Right lobe of liver (tissue), 6 donors: ENCODE measurements at regions not wholly inside any gene's neighbourhood (a gene's known extent, or its start where the extent isn't known, plus 50 kb on each side); places are given as distances from the start of the nearest gene placed in this dataset.

ENCODE experiments used
- ATAC-seq, 4 donors: fragments of 200-7000 bp; cut with Tn5 transposase; one replicate each; pipeline ENCODE4 v1.9.1; 2020; ENCODE audit warnings: mild to moderate bottlenecking in 4 of 4, moderate library complexity in 4 of 4
- DNase-seq, 3 donors: peaks; one replicate each; pipeline ENCODE4 v3.0.0-alpha.2; 2020
- H3K27ac ChIP-seq, 3 donors: fragments of 200-600 bp; one replicate each; pipeline ENCODE4 v1.8.0; 2022
- H3K27me3 ChIP-seq, 2 donors: fragments of 200-600 bp; one replicate each; pipeline ENCODE4 v1.8.0; 2022
- H3K36me3 ChIP-seq, 4 donors: fragments of 200-600 bp; sonication (generic) in 1 of 4; one replicate each; pipeline versions ENCODE4 v1.5.1 to v1.8.0; 2017 to 2022; ENCODE audit warnings: control low read depth in 1 of 4
- H3K4me1 ChIP-seq, 4 donors: fragments of 200-600 bp; sonication (generic) in 1 of 4; one replicate each; pipeline versions ENCODE4 v1.5.1 to v1.8.0; 2017 to 2022; ENCODE audit warnings: control low read depth in 1 of 4
- H3K4me3 ChIP-seq, 3 donors: fragments of 200-600 bp; one replicate each; pipeline ENCODE4 v1.8.0; 2022
- H3K9me3 ChIP-seq, 4 donors: fragments of 200-600 bp; sonication (generic) in 1 of 4; one replicate each; pipeline versions ENCODE4 v1.5.1 to v1.8.0; 2017 to 2022; ENCODE audit warnings: control low read depth in 1 of 4
- POLR2A ChIP-seq: fragments of 450-650 bp; IDR thresholded peaks from one replicate; pipeline ENCODE4 v1.6.1; 2017; ENCODE audit warnings: antibody characterized with exemption, mild to moderate bottlenecking
- WGBS: methylation state at CpG from one replicate; pipeline ENCODE4 v1.1.6; 2018; ENCODE audit warnings: low coverage, low lambda C conversion rate; ENCODE audit not compliant: insufficient coverage; ENCODE audit errors: missing lambda C conversion rate; 5-methylcytosine and 5-hydroxymethylcytosine counted together
- intact Hi-C, 2 donors: fragments of 100-400 bp; cut with DNase I; formaldehyde crosslinking; loops; one replicate each; pipeline versions ENCODE4 v1.11.2 to v1.14.1; 2022
- TF ChIP-seq, protein P1 (sequence below), 4 donors: fragments of 200-600 bp in 3 of 4; fragments of 450-650 bp in 1 of 4; IDR thresholded peaks; one replicate each; pipeline versions ENCODE4 v1.5.1 to v1.8.0; 2016 to 2022; ENCODE audit warnings: antibody characterized with exemption in 4 of 4, mild to moderate bottlenecking in 2 of 4
- donor health status: DM: no; HTN: yes; CAD: no.
- donor health status: DM: no; HTN: no; CAD: no.
- donor health status: DM: no; HTN: no; CAD: no.
- donor health status: DM: no; HTN: yes; CAD: no.
- donor health status: DM: no; HTN: yes; CAD: no.

DNA sequence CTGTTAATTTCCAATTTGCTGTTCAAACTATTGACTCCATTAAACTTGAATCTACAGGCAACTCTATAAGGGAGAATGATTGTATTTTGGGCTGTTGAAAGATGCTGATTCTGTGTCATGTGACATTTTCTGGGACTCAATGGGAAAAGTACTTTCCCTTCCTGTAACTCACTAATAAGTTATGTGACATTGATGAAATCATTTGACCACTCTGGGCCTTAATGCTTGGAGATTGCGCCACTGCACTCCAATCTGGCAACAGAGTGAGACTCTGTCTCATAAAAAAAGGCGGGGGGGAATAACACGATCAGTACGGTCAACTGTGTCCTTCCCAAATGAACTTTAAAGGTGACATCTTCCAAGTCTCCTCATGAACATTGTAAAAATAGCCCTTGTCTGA is 215.2 kb upstream of the SGO1 start:
- no peaks in the 10 kb centered on the region for H3K36me3 ChIP-seq
- DNase-seq: no peak
- no peak for TF ChIP-seq POLR2A
- TF ChIP-seq, protein P1, sequence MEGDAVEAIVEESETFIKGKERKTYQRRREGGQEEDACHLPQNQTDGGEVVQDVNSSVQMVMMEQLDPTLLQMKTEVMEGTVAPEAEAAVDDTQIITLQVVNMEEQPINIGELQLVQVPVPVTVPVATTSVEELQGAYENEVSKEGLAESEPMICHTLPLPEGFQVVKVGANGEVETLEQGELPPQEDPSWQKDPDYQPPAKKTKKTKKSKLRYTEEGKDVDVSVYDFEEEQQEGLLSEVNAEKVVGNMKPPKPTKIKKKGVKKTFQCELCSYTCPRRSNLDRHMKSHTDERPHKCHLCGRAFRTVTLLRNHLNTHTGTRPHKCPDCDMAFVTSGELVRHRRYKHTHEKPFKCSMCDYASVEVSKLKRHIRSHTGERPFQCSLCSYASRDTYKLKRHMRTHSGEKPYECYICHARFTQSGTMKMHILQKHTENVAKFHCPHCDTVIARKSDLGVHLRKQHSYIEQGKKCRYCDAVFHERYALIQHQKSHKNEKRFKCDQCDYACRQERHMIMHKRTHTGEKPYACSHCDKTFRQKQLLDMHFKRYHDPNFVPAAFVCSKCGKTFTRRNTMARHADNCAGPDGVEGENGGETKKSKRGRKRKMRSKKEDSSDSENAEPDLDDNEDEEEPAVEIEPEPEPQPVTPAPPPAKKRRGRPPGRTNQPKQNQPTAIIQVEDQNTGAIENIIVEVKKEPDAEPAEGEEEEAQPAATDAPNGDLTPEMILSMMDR (IDR thresholded peaks at IDR 0.05): no peak
- H3K27me3 ChIP-seq: no peaks in the 10 kb centered on the region
- 67% methylated on average over 4 of the region's 4 CpGs for WGBS
- H3K27ac ChIP-seq: no peak overlapping the region
- H3K4me1 ChIP-seq: no peaks in the 10 kb centered on the region
- intact Hi-C loops: no loop called here
- no peak overlapping the region for H3K4me3 ChIP-seq
- no peak for ATAC-seq
- no peaks in the 10 kb centered on the region for H3K9me3 ChIP-seq

DNA sequence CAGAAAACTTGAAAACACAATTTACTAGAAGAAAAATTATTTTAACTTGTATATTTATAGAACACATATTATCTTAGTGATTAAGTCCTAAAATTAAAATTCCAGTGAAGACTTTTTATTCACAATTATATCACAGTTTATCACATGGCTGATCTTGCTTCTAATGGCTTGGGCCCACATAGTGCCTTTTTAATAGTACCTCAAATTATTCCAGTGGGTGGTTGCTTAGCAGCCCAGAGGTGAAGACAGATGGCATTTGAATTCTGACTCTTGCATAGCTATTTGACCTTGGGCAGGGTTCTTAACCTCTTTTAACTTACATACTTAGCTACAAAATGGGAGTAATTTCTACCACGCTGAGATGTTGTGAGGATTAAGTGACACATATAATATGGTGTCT is 214.7 kb upstream of the SGO1 start:
- whole genome bisulfite sequencing: 71% methylated on average over 1 of the region's 1 CpG
- no peaks in the 10 kb centered on the region for H3K36me3 ChIP-seq
- ATAC-seq: no peak

DNA sequence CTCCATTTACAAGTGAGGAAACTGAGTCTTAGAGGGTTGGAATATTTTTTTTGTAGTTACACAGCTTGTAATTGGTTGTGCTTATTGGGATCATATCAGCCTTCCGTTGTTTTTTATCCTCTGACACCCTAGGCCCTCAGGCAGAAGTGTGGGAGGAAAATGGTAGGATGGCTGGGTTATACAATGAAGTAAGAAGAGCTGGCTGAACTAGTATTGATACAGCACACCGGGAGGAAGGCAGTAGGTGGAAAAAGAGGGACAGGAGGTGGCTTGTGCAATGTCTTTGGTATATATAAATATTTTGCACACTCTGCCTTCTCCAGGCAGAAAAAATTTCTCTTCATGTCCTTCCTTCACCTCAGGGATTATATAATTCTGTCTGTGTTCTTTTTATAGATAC is 214.3 kb upstream of the SGO1 start:
- Histone ChIP-seq H3K27me3 (no peaks in the 10 kb centered on the region), H3K4me3 (no peak overlapping the region), H3K36me3 (no peaks in the 10 kb centered on the region), H3K9me3 (no peaks in the 10 kb centered on the region), H3K27ac (no peak overlapping the region), H3K4me1 (no peaks in the 10 kb centered on the region)
- no peak for ATAC-seq
- 53% methylated on average over 2 of the region's 2 CpGs for WGBS
- intact Hi-C loops: no loop called here
- TF ChIP-seq, protein P1 (IDR thresholded peaks at IDR 0.05): no peak
- TF ChIP-seq POLR2A: no peak
- DNase-seq: no peak

More for the DNA sequence above, 214.7 kb upstream of the SGO1 start:
- no peak overlapping the region for H3K4me3 ChIP-seq
- DNase-seq: no peak
- TF ChIP-seq, protein P1 (IDR thresholded peaks at IDR 0.05): no peak
- no peak for TF ChIP-seq POLR2A
- H3K4me1 ChIP-seq: no peaks in the 10 kb centered on the region
- intact Hi-C loops: no loop called here
- H3K27me3 ChIP-seq: no peaks in the 10 kb centered on the region
- no peak overlapping the region for H3K27ac ChIP-seq
- H3K9me3 ChIP-seq: no peaks in the 10 kb centered on the region

DNA sequence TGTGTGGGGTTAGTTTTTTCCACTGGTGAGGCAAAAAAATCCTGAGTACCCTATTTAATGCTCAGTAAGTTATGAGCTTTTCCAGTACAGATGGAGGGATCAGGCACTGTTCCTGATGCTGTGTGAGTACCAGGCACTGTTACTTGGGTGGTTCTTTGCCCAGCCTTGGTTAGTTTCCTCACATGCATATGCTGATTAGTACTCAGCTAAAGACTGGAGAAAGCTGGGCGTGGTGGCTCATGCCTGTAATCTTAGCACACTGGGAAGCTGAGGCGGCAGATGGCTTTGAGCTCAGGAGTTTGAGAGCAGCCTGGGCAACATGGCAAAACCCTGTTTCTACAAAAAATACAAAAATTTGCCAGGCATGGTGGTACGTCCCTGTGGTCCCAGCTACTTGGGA is 210.3 kb upstream of the SGO1 start:
- Histone ChIP-seq H3K9me3 (no peaks in the 10 kb centered on the region), H3K4me1 (no peaks in the 10 kb centered on the region), H3K27ac (no peak overlapping the region), H3K27me3 (no peaks in the 10 kb centered on the region), H3K4me3 (no peak overlapping the region), H3K36me3 (no peaks in the 10 kb centered on the region)
- TF ChIP-seq, protein P1 (IDR thresholded peaks at IDR 0.05): no peak
- no peak for TF ChIP-seq POLR2A
- 78% methylated on average over 1 of the region's 3 CpGs for WGBS
- ATAC-seq (no peak), DNase-seq (no peak)
- intact Hi-C loops: no loop called here

DNA sequence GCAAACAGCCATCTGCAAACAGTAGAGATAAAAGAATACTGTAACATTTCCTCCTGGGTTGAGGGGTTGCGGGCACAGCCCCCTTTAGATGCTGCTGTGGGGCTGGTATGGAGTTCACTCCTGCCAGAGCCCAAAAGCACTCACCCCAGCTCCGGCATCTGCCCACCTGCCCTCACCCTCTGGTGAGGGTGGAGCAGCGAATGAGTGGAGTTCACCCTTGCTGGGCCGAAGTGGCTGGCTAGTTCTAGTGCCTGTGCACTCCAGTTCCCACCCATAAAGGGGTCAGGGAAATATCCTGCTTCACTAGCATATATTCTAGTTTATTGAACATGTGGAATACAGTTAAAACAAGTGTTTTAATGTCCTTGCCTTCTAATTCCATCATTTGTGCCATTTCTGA is 209.7 kb upstream of the SGO1 start:
- Histone ChIP-seq H3K27me3 (no peaks in the 10 kb centered on the region), H3K9me3 (no peaks in the 10 kb centered on the region), H3K27ac (no peak overlapping the region), H3K36me3 (no peaks in the 10 kb centered on the region), H3K4me1 (no peaks in the 10 kb centered on the region), H3K4me3 (no peak overlapping the region)
- TF ChIP-seq, protein P1 (IDR thresholded peaks at IDR 0.05): no peak
- no peak for TF ChIP-seq POLR2A
- ATAC-seq: no peak
- intact Hi-C loops: no loop called here
- DNase-seq: no peak
- no CpG with 5 or more reads among the region's 4 CpGs for WGBS
